ENCODE measurements at regions not wholly inside any gene's neighbourhood (a gene's known extent, or its start where the extent isn't known, plus 50 kb on each side); places are given as distances from the start of the nearest gene placed in this dataset.
"Not testable (repeated sequence)": the region's sequence is repeated elsewhere in the genome, so short reads cannot be mapped to it uniquely, and the experiment has no call there.

- Histone ChIP-seq H3K4me3 (no peak overlapping the region), H3K27ac (no peak overlapping the region), H3K9ac (no peak overlapping the region), H3K4me1 (no peaks in the 10 kb centered on the region), H3K9me3 (replicated peaks in 1 of 11) (no peaks in the 10 kb centered on the region; a peak in 1 of 22 replicates), H3K4me2 (no peak overlapping the region), H3K27me3 (no peaks in the 10 kb centered on the region), H3K36me3 (no peaks in the 10 kb centered on the region), H4K20me1 (no peaks in the 10 kb centered on the region)
- TF ChIP-seq Cebpa-rat (IDR thresholded peaks at IDR 0.05): no peak
Observed at GRCh38 chr20:55097621-55098020, 622.2 kb downstream of the DOK5 start.

- Histone ChIP-seq H3K9ac (no peak overlapping the region), H3K27ac (no peak overlapping the region), H3K36me3 (no peaks in the 10 kb centered on the region), H4K20me1 (no peaks in the 10 kb centered on the region), H3K9me3 (replicated peaks in 1 of 11) (no peaks in the 10 kb centered on the region; a peak in 1 of 22 replicates), H3K4me3 (no peak overlapping the region), H3K4me2 (no peak overlapping the region), H3K4me1 (no peaks in the 10 kb centered on the region), H3K27me3 (no peaks in the 10 kb centered on the region)
- TF ChIP-seq Cebpa-rat (IDR thresholded peaks at IDR 0.05): no peak
Observed at GRCh38 chr20:55095745-55096400, 620.5 kb downstream of the DOK5 start.

- Histone ChIP-seq H3K36me3 (no peaks in the 10 kb centered on the region), H3K4me1 (no peaks in the 10 kb centered on the region), H3K9me3 (replicated peaks in 1 of 11) (no peaks in the 10 kb centered on the region; a peak in 1 of 22 replicates), H4K20me1 (no peaks in the 10 kb centered on the region), H3K9ac (no peak overlapping the region), H3K27me3 (no peaks in the 10 kb centered on the region), H3K4me3 (no peak overlapping the region), H3K27ac (no peak overlapping the region), H3K4me2 (no peak overlapping the region)
- TF ChIP-seq Cebpa-rat (IDR thresholded peaks at IDR 0.05): no peak
Observed at GRCh38 chr20:55094353-55094861, 619.0 kb downstream of the DOK5 start.

GRCh38 chr20:55090286-55090685 lies 614.9 kb downstream of the DOK5 start:
- Histone ChIP-seq H3K27ac (no peak overlapping the region), H3K36me3 (no peaks in the 10 kb centered on the region), H3K4me2 (no peak overlapping the region), H3K27me3 (no peaks in the 10 kb centered on the region), H4K20me1 (no peaks in the 10 kb centered on the region), H3K4me1 (no peaks in the 10 kb centered on the region), H3K9ac (no peak overlapping the region), H3K4me3 (no peak overlapping the region), H3K9me3 (replicated peaks in 1 of 11) (no peaks in the 10 kb centered on the region; a peak in 1 of 22 replicates)
- TF ChIP-seq Cebpa-rat (IDR thresholded peaks at IDR 0.05): no peak

GRCh38 chr20:55086421-55086820 lies 611.0 kb downstream of the DOK5 start:
- H4K20me1 ChIP-seq: no peaks in the 10 kb centered on the region
- no peaks in the 10 kb centered on the region for H3K36me3 ChIP-seq
- H3K27me3 ChIP-seq: no peaks in the 10 kb centered on the region
- no peak overlapping the region for H3K4me2 ChIP-seq
- H3K4me1 ChIP-seq: no peaks in the 10 kb centered on the region
- H3K9ac ChIP-seq: no peak overlapping the region
- no peak for TF ChIP-seq Cebpa-rat (IDR thresholded peaks at IDR 0.05)
- no peak overlapping the region for H3K4me3 ChIP-seq
- no peak overlapping the region for H3K27ac ChIP-seq
- H3K9me3 ChIP-seq (replicated peaks in 1 of 11): no peaks in the 10 kb centered on the region

GRCh38 chr20:55079917-55080316 lies 604.5 kb downstream of the DOK5 start:
- Histone ChIP-seq H3K4me3 (no peak overlapping the region), H3K4me2 (no peak overlapping the region), H3K27ac (no peak overlapping the region), H4K20me1 (no peaks in the 10 kb centered on the region), H3K36me3 (no peaks in the 10 kb centered on the region), H3K27me3 (no peaks in the 10 kb centered on the region), H3K9me3 (replicated peaks in 1 of 11) (no peaks in the 10 kb centered on the region), H3K9ac (no peak overlapping the region), H3K4me1 (no peaks in the 10 kb centered on the region)
- no peak for TF ChIP-seq Cebpa-rat (IDR thresholded peaks at IDR 0.05)

- H3K9ac ChIP-seq; H3K4me1 ChIP-seq; H3K27me3 ChIP-seq; H3K27ac ChIP-seq; H3K36me3 ChIP-seq; H3K9me3 ChIP-seq (replicated peaks in 1 of 11); H3K4me2 ChIP-seq; H3K4me3 ChIP-seq; H4K20me1 ChIP-seq: not testable (repeated sequence)
Observed at GRCh38 chr20:55074266-55074840, 599.0 kb downstream of the DOK5 start.

- Histone ChIP-seq H3K4me2 (no peak overlapping the region), H3K9me3 (replicated peaks in 1 of 11) (peaks cover 0 to 9% (median 0%) of the 10 kb centered on the region in 11 experiments; a peak in 4 of 22 replicates), H3K27me3 (no peaks in the 10 kb centered on the region), H3K4me3 (no peak overlapping the region), H4K20me1 (no peaks in the 10 kb centered on the region), H3K9ac (no peak overlapping the region), H3K36me3 (no peaks in the 10 kb centered on the region), H3K27ac (no peak overlapping the region), H3K4me1 (0 out of 20 replicates have a peak, but pooled peaks cover 0 to 6% (median 0%) of the 10 kb centered on the region in 10 experiments)
- no peak for TF ChIP-seq Cebpa-rat (IDR thresholded peaks at IDR 0.05)
Observed at GRCh38 chr20:55070001-55070400, 594.6 kb downstream of the DOK5 start.

GRCh38 chr20:55067158-55067825 lies 591.9 kb downstream of the DOK5 start:
- no peaks in the 10 kb centered on the region for H3K36me3 ChIP-seq
- TF ChIP-seq Cebpa-rat (IDR thresholded peaks at IDR 0.05): no peak
- no peak overlapping the region for H3K27ac ChIP-seq
- 0 out of 20 replicates have a peak, but pooled peaks cover 0 to 6% (median 0%) of the 10 kb centered on the region in 10 experiments for H3K4me1 ChIP-seq
- peaks cover 0 to 20% (median 5%) of the 10 kb centered on the region in 11 experiments; a peak in 9 of 22 replicates for H3K9me3 ChIP-seq (replicated peaks in 1 of 11)
- no peaks in the 10 kb centered on the region for H4K20me1 ChIP-seq
- no peaks in the 10 kb centered on the region for H3K27me3 ChIP-seq
- no peak overlapping the region for H3K9ac ChIP-seq
- no peak overlapping the region for H3K4me3 ChIP-seq
- H3K4me2 ChIP-seq: no peak overlapping the region

All from BLaER1 treated with 17β-estradiol and CSF1 and Interleukin-3, amounts not matched to agents 10 nM and 100 nM (cell line).